HG03108 (cell line): ENCODE measurements at regions not wholly inside any gene's neighbourhood (a gene's known extent, or its start where the extent isn't known, plus 50 kb on each side); places are given as distances from the start of the nearest gene placed in this dataset.

Experiments
- ATAC-seq: cut with Tn5 transposase; IDR thresholded peaks from one replicate; pipeline ENCODE4 v1.9.1; 2021; ENCODE audit warnings: moderate library complexity; ENCODE audit not compliant: unreplicated experiment

DNA sequence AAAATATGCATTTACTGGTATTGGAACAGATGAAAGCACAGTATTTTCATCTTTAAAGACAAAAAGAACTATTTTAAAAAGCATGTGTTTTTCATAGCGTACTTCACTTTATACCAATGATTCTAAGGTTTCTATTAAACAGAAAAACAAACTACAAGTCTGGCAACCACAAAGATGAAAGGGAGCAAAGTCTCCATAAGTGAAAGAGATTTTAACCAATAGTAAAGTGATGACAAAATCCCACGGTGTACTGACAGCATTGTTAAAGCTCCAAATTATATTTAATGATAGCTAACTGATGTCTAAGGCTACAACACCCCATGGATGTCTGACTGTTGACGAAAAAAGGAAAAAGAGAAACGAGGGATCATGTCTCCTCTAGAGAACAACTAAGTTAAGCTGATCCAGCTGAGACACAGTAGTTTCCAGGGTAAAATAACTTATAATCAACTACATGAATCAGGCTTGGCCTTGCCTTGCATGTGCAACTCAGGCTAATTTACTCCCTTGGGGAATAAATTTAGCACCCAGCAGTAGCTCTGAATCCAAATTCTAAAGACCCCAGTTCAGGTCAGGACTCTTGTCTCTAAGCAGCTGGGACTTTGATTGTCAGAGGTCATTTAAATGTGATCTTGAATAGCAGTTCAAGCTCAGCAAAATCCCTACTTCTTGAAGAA, 56.0 kb upstream of the TAB2 start:
- ATAC-seq, result no peak

DNA sequence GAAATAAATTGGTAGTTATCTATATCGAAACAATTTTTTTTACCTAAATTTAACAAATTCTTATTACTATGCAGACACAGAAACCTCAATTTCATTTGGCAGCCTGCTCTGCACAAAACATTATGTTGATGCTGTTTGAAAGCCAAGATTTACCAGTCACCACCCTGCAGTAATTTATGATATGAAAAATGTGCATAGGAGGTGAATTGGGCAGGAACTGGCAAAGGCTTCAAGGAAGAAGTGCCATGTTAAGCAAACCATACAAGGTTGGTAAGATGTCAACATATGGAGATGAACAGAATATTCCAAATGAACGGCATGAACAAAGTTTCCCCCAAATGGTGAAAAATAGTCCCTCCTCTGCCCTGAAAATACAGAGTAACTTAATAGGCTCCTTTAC, 54.2 kb upstream of the TAB2 start:
- no peak for ATAC-seq

DNA sequence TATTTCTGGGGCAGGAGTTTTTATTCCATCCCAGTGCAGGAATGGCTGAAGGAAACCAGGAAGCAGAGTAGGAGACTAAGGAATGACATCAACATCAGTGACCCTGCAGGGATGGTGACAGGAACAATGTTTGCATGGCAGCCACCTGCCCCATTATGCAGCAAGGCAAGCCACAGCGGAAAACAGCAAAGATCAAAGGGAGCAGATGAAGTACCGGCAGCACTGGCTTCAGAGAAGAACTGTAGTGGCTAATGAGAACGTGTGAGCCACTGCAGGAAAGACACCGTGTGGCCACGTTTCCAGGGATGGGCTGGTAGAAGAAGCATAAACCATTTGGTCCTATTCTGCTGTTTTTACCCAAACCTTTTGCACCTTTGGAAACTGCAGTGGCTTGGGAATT, 52.9 kb upstream of the TAB2 start:
- ATAC-seq, result no peak

DNA sequence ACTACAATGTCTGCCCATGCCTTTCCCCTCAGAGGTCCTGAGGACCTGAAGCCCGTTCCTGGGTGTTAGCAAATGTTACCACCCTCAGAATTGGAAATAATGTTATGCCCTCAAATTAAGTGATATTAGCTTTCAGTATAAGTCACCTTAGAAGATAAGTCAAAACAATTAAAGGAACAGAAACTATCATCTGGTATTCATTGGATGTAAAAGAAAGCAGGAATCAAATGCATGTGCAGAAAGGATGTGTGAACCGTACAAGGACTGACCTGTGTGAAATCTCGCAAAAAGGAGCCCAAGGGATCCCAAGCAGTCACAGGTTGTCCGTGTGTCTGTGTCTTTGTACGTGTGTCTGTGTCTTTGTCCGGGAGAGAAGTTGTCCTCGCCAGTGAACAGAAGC, 51.6 kb upstream of the TAB2 start:
- no peak for ATAC-seq

DNA sequence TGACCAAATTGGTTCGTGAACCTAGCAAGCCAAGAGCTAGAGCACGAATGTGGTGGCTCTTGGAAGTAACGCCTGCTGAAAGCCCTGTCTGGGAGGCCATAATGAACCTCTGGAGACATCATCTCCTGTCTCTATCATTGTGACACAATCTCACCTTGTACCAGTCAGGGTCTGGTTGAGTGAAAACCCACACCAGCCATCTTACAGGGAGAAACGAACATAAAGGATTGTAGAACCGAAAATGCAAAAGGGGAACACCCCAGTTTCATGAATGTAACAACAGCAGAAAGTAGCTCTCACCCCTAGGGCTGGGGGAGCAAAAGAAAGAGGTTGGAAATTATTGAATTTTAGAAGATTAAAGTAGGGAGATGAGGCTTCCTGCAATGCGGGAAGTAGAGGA, 50.9 kb upstream of the TAB2 start:
- ATAC-seq, result peak; percentile 62

DNA sequence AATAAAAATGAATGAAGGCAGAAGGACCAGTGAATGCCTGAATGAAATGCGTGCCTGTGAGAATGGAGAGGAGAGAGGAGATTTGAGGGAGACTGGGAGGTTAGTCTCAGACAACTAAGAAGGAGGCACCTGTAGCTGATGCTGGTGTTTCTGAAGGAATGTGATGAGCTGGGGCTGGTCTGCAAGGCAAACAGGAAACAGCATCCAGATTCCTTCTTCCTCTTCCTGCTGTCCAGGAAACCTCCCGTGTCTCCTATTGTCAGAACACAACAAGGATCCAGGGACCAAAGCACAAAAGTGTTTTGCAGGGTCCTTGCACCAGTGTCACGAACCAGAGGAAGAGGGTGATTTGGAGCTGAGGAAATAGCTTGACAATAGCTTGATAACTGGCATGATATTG, 50.4 kb upstream of the TAB2 start:
- no peak for ATAC-seq

DNA sequence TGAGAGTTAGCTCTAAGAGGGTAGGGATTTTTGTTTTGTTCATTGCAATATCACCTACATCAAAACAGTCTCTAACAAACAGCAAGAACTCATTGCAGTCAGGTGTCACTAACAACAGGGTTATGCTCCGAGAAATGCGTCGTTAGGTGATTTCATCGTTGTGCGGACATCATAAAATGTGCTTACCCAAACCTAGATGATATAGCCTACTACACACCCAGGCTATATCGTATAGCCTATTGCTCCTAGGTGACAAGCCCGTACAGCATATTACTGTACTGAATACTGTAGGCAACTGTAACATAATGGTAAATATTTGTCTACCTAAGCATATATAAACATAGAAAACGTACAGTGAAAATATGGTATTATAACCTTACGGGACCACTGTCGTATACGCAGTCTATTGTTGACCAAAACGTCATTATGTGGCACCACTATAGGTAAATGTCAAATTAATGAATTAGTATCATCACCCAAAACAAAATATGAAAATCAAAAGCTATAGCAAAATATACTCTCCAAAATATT, 49.9 kb upstream of the TAB2 start:
- ATAC-seq, result no peak
